ENCODE measurements at regions not wholly inside any gene's neighbourhood (a gene's known extent, or its start where the extent isn't known, plus 50 kb on each side); places are given as distances from the start of the nearest gene placed in this dataset.

DNA sequence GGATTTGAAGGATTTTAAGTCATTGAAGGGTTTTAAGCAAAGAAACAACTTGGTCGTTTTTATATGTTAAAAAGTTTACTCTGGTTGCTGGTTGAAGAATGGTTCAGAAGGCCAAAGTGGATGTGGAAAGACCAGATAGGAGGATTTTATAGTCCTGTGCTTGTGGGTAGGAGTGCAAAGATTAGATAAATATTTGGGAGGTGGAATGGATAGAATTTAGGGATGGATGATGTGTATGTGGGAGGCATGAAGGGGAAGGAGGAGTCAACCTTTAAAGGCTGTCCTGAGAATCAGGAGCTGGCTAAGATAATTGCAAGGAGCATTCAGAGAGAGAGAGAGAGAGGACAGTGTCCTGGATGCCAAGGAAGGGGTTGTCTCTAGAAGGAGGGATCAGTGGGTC, 190.1 kb upstream of the SPRED2 start:
- TF ChIP-seq POLR2A (IDR thresholded peaks at IDR 0.05; ENCODE audit: extremely low read depth, insufficient read length), result no peak
- TF ChIP-seq, protein P1, sequence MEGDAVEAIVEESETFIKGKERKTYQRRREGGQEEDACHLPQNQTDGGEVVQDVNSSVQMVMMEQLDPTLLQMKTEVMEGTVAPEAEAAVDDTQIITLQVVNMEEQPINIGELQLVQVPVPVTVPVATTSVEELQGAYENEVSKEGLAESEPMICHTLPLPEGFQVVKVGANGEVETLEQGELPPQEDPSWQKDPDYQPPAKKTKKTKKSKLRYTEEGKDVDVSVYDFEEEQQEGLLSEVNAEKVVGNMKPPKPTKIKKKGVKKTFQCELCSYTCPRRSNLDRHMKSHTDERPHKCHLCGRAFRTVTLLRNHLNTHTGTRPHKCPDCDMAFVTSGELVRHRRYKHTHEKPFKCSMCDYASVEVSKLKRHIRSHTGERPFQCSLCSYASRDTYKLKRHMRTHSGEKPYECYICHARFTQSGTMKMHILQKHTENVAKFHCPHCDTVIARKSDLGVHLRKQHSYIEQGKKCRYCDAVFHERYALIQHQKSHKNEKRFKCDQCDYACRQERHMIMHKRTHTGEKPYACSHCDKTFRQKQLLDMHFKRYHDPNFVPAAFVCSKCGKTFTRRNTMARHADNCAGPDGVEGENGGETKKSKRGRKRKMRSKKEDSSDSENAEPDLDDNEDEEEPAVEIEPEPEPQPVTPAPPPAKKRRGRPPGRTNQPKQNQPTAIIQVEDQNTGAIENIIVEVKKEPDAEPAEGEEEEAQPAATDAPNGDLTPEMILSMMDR (IDR thresholded peaks at IDR 0.05; ENCODE audit: low read depth, low read length), result no peak
- TF ChIP-seq, protein P2, sequence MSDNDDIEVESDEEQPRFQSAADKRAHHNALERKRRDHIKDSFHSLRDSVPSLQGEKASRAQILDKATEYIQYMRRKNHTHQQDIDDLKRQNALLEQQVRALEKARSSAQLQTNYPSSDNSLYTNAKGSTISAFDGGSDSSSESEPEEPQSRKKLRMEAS (IDR thresholded peaks at IDR 0.05; ENCODE audit: low read depth, low read length), result no peak
- no peak for TF ChIP-seq MYC (IDR thresholded peaks at IDR 0.05; ENCODE audit: low read depth, low read length)

Measured in NB4 (cell line).